ENCODE measurements at regions not wholly inside any gene's neighbourhood (a gene's known extent, or its start where the extent isn't known, plus 50 kb on each side); places are given as distances from the start of the nearest gene placed in this dataset.

- TF ChIP-seq CTCF (IDR thresholded peaks at IDR 0.05) (no peak), POLR2AphosphoS5 (IDR thresholded peaks at IDR 0.05) (no peak), POLR2A (IDR thresholded peaks at IDR 0.05) (no peak), EP300 (IDR thresholded peaks at IDR 0.05; ENCODE audit: low read depth) (no peak)
Measured at GRCh38 chr1:240706150-240706935, 94.4 kb upstream of the GREM2 start.
